ENCODE measurements at regions not wholly inside any gene's neighbourhood (a gene's known extent, or its start where the extent isn't known, plus 50 kb on each side); places are given as distances from the start of the nearest gene placed in this dataset.

- H3K9me3 ChIP-seq (ENCODE audit: insufficient read depth, low read depth, low read length): no peaks in the 10 kb centered on the region
- H3K36me3 ChIP-seq (ENCODE audit: insufficient read depth, low read length): no peaks in the 10 kb centered on the region
- no peaks in the 10 kb centered on the region for H3K4me1 ChIP-seq (ENCODE audit: insufficient read depth, low read length)
- WGBS: 95% methylated on average over 3 of the region's 3 CpGs
- H3K4me3 ChIP-seq (ENCODE audit: low read length): no peak overlapping the region
- H3K9ac ChIP-seq (ENCODE audit: low read depth, low read length): no peak overlapping the region
- no peak overlapping the region for H3K27ac ChIP-seq (ENCODE audit: low read depth, low read length)
- no peaks in the 10 kb centered on the region for H3K27me3 ChIP-seq (ENCODE audit: insufficient read depth, low read length)
Observed at GRCh38 chr6:14187406-14187805, 69.8 kb downstream of the CD83 start.

GRCh38 chr6:14189074-14189473 is 71.5 kb downstream of the CD83 start:
- Histone ChIP-seq H3K4me3 (ENCODE audit: low read length) (no peak overlapping the region), H3K4me1 (ENCODE audit: insufficient read depth, low read length) (peaks cover 12% of the 10 kb centered on the region), H3K9me3 (ENCODE audit: insufficient read depth, low read depth, low read length) (no peaks in the 10 kb centered on the region), H3K27me3 (ENCODE audit: insufficient read depth, low read length) (no peaks in the 10 kb centered on the region), H3K36me3 (ENCODE audit: insufficient read depth, low read length) (no peaks in the 10 kb centered on the region), H3K27ac (ENCODE audit: low read depth, low read length) (no peak overlapping the region), H3K9ac (ENCODE audit: low read depth, low read length) (no peak overlapping the region)
- WGBS: 95% methylated on average over 2 of the region's 2 CpGs

GRCh38 chr6:14190191-14190928 is 72.8 kb downstream of the CD83 start:
- peaks cover 24% of the 10 kb centered on the region for H3K4me1 ChIP-seq (ENCODE audit: insufficient read depth, low read length)
- no peak overlapping the region for H3K9ac ChIP-seq (ENCODE audit: low read depth, low read length)
- H3K27me3 ChIP-seq (ENCODE audit: insufficient read depth, low read length): peaks cover 4% of the 10 kb centered on the region; the same call in 1 of the 2 replicates
- no peak overlapping the region for H3K4me3 ChIP-seq (ENCODE audit: low read length)
- no peaks in the 10 kb centered on the region for H3K9me3 ChIP-seq (ENCODE audit: insufficient read depth, low read depth, low read length)
- no peaks in the 10 kb centered on the region for H3K36me3 ChIP-seq (ENCODE audit: insufficient read depth, low read length)
- WGBS: 96% methylated on average over 6 of the region's 6 CpGs
- no peak overlapping the region for H3K27ac ChIP-seq (ENCODE audit: low read depth, low read length)

- H3K9me3 ChIP-seq (ENCODE audit: insufficient read depth, low read depth, low read length): no peaks in the 10 kb centered on the region
- WGBS: 96% methylated on average over 3 of the region's 6 CpGs
- H3K9ac ChIP-seq (ENCODE audit: low read depth, low read length): no peak overlapping the region
Observed at GRCh38 chr6:14190929-14191224, 73.3 kb downstream of the CD83 start.

GRCh38 chr6:14191761-14192160 is 74.2 kb downstream of the CD83 start:
- WGBS: 90% methylated on average over 3 of the region's 3 CpGs

More at GRCh38 chr6:14190929-14191224, 73.3 kb downstream of the CD83 start:
- Histone ChIP-seq H3K27me3 (ENCODE audit: insufficient read depth, low read length) (peaks cover 4% of the 10 kb centered on the region; the same call in 1 of the 2 replicates), H3K4me3 (ENCODE audit: low read length) (no peak overlapping the region), H3K27ac (ENCODE audit: low read depth, low read length) (no peak overlapping the region), H3K36me3 (ENCODE audit: insufficient read depth, low read length) (no peaks in the 10 kb centered on the region), H3K4me1 (ENCODE audit: insufficient read depth, low read length) (peaks cover 25% of the 10 kb centered on the region)

GRCh38 chr6:14192216-14192788 is 74.7 kb downstream of the CD83 start:
- Histone ChIP-seq H3K36me3 (ENCODE audit: insufficient read depth, low read length) (no peaks in the 10 kb centered on the region), H3K9me3 (ENCODE audit: insufficient read depth, low read depth, low read length) (no peaks in the 10 kb centered on the region), H3K27ac (ENCODE audit: low read depth, low read length) (no peak overlapping the region), H3K9ac (ENCODE audit: low read depth, low read length) (no peak overlapping the region), H3K4me3 (ENCODE audit: low read length) (no peak overlapping the region), H3K4me1 (ENCODE audit: insufficient read depth, low read length) (peaks cover 25% of the 10 kb centered on the region), H3K27me3 (ENCODE audit: insufficient read depth, low read length) (peaks cover 4% of the 10 kb centered on the region; the same call in 1 of the 2 replicates)
- 87% methylated on average over 3 of the region's 3 CpGs for WGBS

More at GRCh38 chr6:14191761-14192160, 74.2 kb downstream of the CD83 start:
- no peaks in the 10 kb centered on the region for H3K36me3 ChIP-seq (ENCODE audit: insufficient read depth, low read length)
- peaks cover 4% of the 10 kb centered on the region; the same call in 1 of the 2 replicates for H3K27me3 ChIP-seq (ENCODE audit: insufficient read depth, low read length)
- no peak overlapping the region for H3K27ac ChIP-seq (ENCODE audit: low read depth, low read length)
- H3K9me3 ChIP-seq (ENCODE audit: insufficient read depth, low read depth, low read length): no peaks in the 10 kb centered on the region
- peaks cover 25% of the 10 kb centered on the region for H3K4me1 ChIP-seq (ENCODE audit: insufficient read depth, low read length)
- no peak overlapping the region for H3K4me3 ChIP-seq (ENCODE audit: low read length)
- no peak overlapping the region for H3K9ac ChIP-seq (ENCODE audit: low read depth, low read length)

- WGBS: 92% methylated on average over 2 of the region's 2 CpGs
- Histone ChIP-seq H3K27ac (ENCODE audit: low read depth, low read length) (no peak overlapping the region), H3K9ac (ENCODE audit: low read depth, low read length) (no peak overlapping the region), H3K4me3 (ENCODE audit: low read length) (no peak overlapping the region), H3K27me3 (ENCODE audit: insufficient read depth, low read length) (peaks cover 4% of the 10 kb centered on the region; the same call in 1 of the 2 replicates), H3K36me3 (ENCODE audit: insufficient read depth, low read length) (no peaks in the 10 kb centered on the region), H3K9me3 (ENCODE audit: insufficient read depth, low read depth, low read length) (no peaks in the 10 kb centered on the region), H3K4me1 (ENCODE audit: insufficient read depth, low read length) (peaks cover 25% of the 10 kb centered on the region)
Observed at GRCh38 chr6:14193524-14193923, 76.0 kb downstream of the CD83 start.

GRCh38 chr6:14194483-14194882 is 76.9 kb downstream of the CD83 start:
- no peak overlapping the region for H3K27ac ChIP-seq (ENCODE audit: low read depth, low read length)
- H3K9me3 ChIP-seq (ENCODE audit: insufficient read depth, low read depth, low read length): no peaks in the 10 kb centered on the region
- peaks cover 25% of the 10 kb centered on the region for H3K4me1 ChIP-seq (ENCODE audit: insufficient read depth, low read length)
- H3K36me3 ChIP-seq (ENCODE audit: insufficient read depth, low read length): no peaks in the 10 kb centered on the region
- H3K27me3 ChIP-seq (ENCODE audit: insufficient read depth, low read length): peaks cover 4% of the 10 kb centered on the region; the same call in 1 of the 2 replicates
- WGBS: 18% methylated on average over 7 of the region's 7 CpGs
- no peak overlapping the region for H3K4me3 ChIP-seq (ENCODE audit: low read length)
- no peak overlapping the region for H3K9ac ChIP-seq (ENCODE audit: low read depth, low read length)

- Histone ChIP-seq H3K9ac (ENCODE audit: low read depth, low read length) (no peak overlapping the region), H3K4me3 (ENCODE audit: low read length) (no peak overlapping the region), H3K36me3 (ENCODE audit: insufficient read depth, low read length) (no peaks in the 10 kb centered on the region), H3K27me3 (ENCODE audit: insufficient read depth, low read length) (peaks cover 4% of the 10 kb centered on the region; the same call in 1 of the 2 replicates), H3K4me1 (ENCODE audit: insufficient read depth, low read length) (peaks cover 25% of the 10 kb centered on the region), H3K9me3 (ENCODE audit: insufficient read depth, low read depth, low read length) (no peaks in the 10 kb centered on the region), H3K27ac (ENCODE audit: low read depth, low read length) (no peak overlapping the region)
- 68% methylated on average over 5 of the region's 5 CpGs for WGBS
Observed at GRCh38 chr6:14194976-14195375, 77.4 kb downstream of the CD83 start.

GRCh38 chr6:14196026-14196425 is 78.5 kb downstream of the CD83 start:
- H3K4me3 ChIP-seq (ENCODE audit: low read length): no peak overlapping the region
- H3K36me3 ChIP-seq (ENCODE audit: insufficient read depth, low read length): no peaks in the 10 kb centered on the region
- no peaks in the 10 kb centered on the region for H3K9me3 ChIP-seq (ENCODE audit: insufficient read depth, low read depth, low read length)
- H3K27ac ChIP-seq (ENCODE audit: low read depth, low read length): no peak overlapping the region
- H3K4me1 ChIP-seq (ENCODE audit: insufficient read depth, low read length): peaks cover 25% of the 10 kb centered on the region
- H3K9ac ChIP-seq (ENCODE audit: low read depth, low read length): no peak overlapping the region
- peaks cover 4% of the 10 kb centered on the region; the same call in 1 of the 2 replicates for H3K27me3 ChIP-seq (ENCODE audit: insufficient read depth, low read length)
- WGBS: 96% methylated on average over 4 of the region's 4 CpGs

- H3K4me1 ChIP-seq (ENCODE audit: insufficient read depth, low read length): peaks cover 25% of the 10 kb centered on the region
- H3K9me3 ChIP-seq (ENCODE audit: insufficient read depth, low read depth, low read length): no peaks in the 10 kb centered on the region
- no peaks in the 10 kb centered on the region for H3K36me3 ChIP-seq (ENCODE audit: insufficient read depth, low read length)
Observed at GRCh38 chr6:14197118-14197517, 79.5 kb downstream of the CD83 start.

More at GRCh38 chr6:14197118-14197517, 79.5 kb downstream of the CD83 start:
- 85% methylated on average over 2 of the region's 3 CpGs for WGBS
- Histone ChIP-seq H3K9ac (ENCODE audit: low read depth, low read length) (no peak overlapping the region), H3K27ac (ENCODE audit: low read depth, low read length) (no peak overlapping the region), H3K4me3 (ENCODE audit: low read length) (no peak overlapping the region), H3K27me3 (ENCODE audit: insufficient read depth, low read length) (peaks cover 4% of the 10 kb centered on the region; the same call in 1 of the 2 replicates)
